Astrocyte of the spinal cord (primary cell): ENCODE measurements at regions not wholly inside any gene's neighbourhood (a gene's known extent, or its start where the extent isn't known, plus 50 kb on each side); places are given as distances from the start of the nearest gene placed in this dataset.

Experiments
- DNase-seq: peaks from one replicate; pipeline ENCODE4 v3.0.0; 2011; ENCODE audit warnings: low read depth, low spot score
- H3K4me3 ChIP-seq: 2 replicates; pipeline ENCODE4 v1.5.1; 2011; ENCODE audit warnings: low read depth, mild to moderate bottlenecking, low read length, moderate library complexity
- CTCF ChIP-seq: IDR thresholded peaks from 2 replicates; pipeline ENCODE4 v1.5.1; 2012; ENCODE audit warnings: low read depth, mild to moderate bottlenecking, low read length, inconsistent platforms
- in situ Hi-C: cut with HindIII; loops from 2 replicates; pipeline ENCODE4 v1.10.0; 2017; ENCODE audit warnings: low sequenced_read_pairs

- in situ Hi-C loops, result no loop called here
- no peak overlapping the region for H3K4me3 ChIP-seq
- TF ChIP-seq CTCF, result no peak
- DNase-seq, result peak; percentile 38
These were observed 98.5 kb upstream of the INSIG1 start for GRCh38 chr7:155198901-155199845.

- DNase-seq, result no peak
- TF ChIP-seq CTCF, result no peak
- no peak overlapping the region for H3K4me3 ChIP-seq
- in situ Hi-C loops, result no loop called here
These were observed 96.2 kb upstream of the INSIG1 start for GRCh38 chr7:155201325-155202087.

- no peak overlapping the region for H3K4me3 ChIP-seq
- DNase-seq, result no peak
- TF ChIP-seq CTCF, result no peak
- in situ Hi-C loops, result no loop called here
These were observed 95.4 kb upstream of the INSIG1 start for GRCh38 chr7:155202106-155202871.

- in situ Hi-C loops, result no loop called here
- DNase-seq, result no peak
- TF ChIP-seq CTCF, result no peak
- no peak overlapping the region for H3K4me3 ChIP-seq
These were observed 94.4 kb upstream of the INSIG1 start for GRCh38 chr7:155203059-155203881.

- in situ Hi-C loops, result no loop called here
- no peak for DNase-seq
- no peak for TF ChIP-seq CTCF
- no peak overlapping the region for H3K4me3 ChIP-seq
These were observed 93.6 kb upstream of the INSIG1 start for GRCh38 chr7:155203882-155204691.
